ENCODE measurements at regions not wholly inside any gene's neighbourhood (a gene's known extent, or its start where the extent isn't known, plus 50 kb on each side); places are given as distances from the start of the nearest gene placed in this dataset.
"Not testable (repeated sequence)": the region's sequence is repeated elsewhere in the genome, so short reads cannot be mapped to it uniquely, and the experiment has no call there.

DNA sequence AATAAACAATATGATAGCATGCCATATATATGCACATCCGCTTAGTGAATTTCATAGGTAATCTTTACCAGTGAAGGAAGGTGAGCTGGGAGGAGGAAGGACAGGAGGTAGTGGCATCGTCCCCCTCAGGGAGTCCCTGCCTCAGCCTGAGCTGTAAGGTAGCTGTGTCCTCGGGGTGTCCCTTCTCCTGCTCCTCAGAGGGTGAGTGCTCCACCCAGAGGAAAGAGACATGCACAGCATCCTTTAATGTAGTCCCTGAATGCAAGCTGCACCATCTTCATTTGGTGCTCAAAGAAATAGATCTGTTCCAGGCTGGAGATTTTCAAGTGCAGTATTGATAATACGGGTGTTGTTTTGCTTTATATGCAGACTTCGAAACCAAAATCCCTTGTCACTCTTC, 330.4 kb upstream of the SFRP2 start:
- Mint-ChIP-seq H3K27me3 (ENCODE audit: unreplicated experiment) (no peaks in the 10 kb centered on the region), H3K4me3 (ENCODE audit: low read depth, unreplicated experiment) (no peak overlapping the region), H3K27ac (ENCODE audit: unreplicated experiment) (no peak overlapping the region), H3K4me1 (ENCODE audit: low read depth, unreplicated experiment) (no peaks in the 10 kb centered on the region), H3K36me3 (ENCODE audit: insufficient read depth, unreplicated experiment) (no peaks in the 10 kb centered on the region), H3K9me3 (ENCODE audit: low read depth, unreplicated experiment) (no peaks in the 10 kb centered on the region)
- no TSS peak for BruUV-seq (replicated peaks)
- TF ChIP-seq, protein P1, sequence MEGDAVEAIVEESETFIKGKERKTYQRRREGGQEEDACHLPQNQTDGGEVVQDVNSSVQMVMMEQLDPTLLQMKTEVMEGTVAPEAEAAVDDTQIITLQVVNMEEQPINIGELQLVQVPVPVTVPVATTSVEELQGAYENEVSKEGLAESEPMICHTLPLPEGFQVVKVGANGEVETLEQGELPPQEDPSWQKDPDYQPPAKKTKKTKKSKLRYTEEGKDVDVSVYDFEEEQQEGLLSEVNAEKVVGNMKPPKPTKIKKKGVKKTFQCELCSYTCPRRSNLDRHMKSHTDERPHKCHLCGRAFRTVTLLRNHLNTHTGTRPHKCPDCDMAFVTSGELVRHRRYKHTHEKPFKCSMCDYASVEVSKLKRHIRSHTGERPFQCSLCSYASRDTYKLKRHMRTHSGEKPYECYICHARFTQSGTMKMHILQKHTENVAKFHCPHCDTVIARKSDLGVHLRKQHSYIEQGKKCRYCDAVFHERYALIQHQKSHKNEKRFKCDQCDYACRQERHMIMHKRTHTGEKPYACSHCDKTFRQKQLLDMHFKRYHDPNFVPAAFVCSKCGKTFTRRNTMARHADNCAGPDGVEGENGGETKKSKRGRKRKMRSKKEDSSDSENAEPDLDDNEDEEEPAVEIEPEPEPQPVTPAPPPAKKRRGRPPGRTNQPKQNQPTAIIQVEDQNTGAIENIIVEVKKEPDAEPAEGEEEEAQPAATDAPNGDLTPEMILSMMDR (IDR thresholded peaks at IDR 0.05; ENCODE audit: unreplicated experiment): no peak
- CTCF ChIA-PET: interaction anchor here (1.1 kb wide), 1 partner anchor 333 kb away, joined by 8 read pairs; no protein-coding TSS in a partner anchor
- DNase-seq: peak; percentile 7
- intact Hi-C loops (cut with micrococcal nuclease; ENCODE audit: unreplicated experiment): no loop called here

DNA sequence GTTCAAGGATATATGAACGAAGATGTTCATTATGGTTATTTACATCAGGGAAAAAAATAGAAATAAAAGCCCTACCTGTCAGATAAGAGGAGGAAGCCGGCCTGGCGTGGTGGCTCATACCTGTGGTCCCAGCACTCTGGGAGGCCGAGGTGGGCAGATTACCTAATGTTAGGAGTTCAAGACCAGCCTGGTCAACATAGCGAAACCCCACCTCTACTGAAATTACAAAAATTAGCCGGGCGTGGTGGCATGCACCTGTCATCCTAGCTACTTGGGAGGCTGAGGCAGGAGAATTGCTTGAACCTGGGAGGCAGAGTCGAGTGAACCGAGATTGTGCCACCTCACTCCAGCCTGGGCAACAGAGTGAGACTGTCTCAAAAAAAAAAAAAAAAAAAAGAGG, 328.8 kb upstream of the SFRP2 start:
- H3K27me3 Mint-ChIP-seq (ENCODE audit: unreplicated experiment); H3K9me3 Mint-ChIP-seq (ENCODE audit: low read depth, unreplicated experiment); DNase-seq; H3K27ac Mint-ChIP-seq (ENCODE audit: unreplicated experiment); H3K4me1 Mint-ChIP-seq (ENCODE audit: low read depth, unreplicated experiment); CTCF ChIA-PET; intact Hi-C loops (cut with micrococcal nuclease; ENCODE audit: unreplicated experiment); BruUV-seq (replicated peaks); H3K36me3 Mint-ChIP-seq (ENCODE audit: insufficient read depth, unreplicated experiment); H3K4me3 Mint-ChIP-seq (ENCODE audit: low read depth, unreplicated experiment): not testable (repeated sequence)

DNA sequence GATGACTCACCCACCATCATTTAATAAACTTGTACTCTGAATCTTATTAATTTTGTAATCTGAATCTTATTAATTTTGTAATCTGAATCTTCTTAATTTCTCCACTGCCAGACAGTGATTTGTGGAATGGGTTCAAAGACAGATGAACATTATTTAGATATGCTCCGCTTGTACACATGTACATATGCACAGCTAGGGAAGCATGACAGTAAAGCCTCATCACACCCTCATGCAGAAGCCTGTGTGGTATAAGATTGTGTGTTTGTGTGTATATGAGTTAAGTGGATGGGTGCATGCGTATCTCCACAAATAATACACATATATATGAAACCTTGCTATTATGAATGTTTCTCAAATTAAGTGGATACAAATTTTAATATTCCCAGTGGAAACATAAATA, 318.5 kb upstream of the SFRP2 start:
- Mint-ChIP-seq H3K4me1 (ENCODE audit: low read depth, unreplicated experiment) (no peaks in the 10 kb centered on the region), H3K27ac (ENCODE audit: unreplicated experiment) (no peak overlapping the region), H3K9me3 (ENCODE audit: low read depth, unreplicated experiment) (no peaks in the 10 kb centered on the region), H3K36me3 (ENCODE audit: insufficient read depth, unreplicated experiment) (no peaks in the 10 kb centered on the region), H3K27me3 (ENCODE audit: unreplicated experiment) (peaks cover 11% of the 10 kb centered on the region), H3K4me3 (ENCODE audit: low read depth, unreplicated experiment) (no peak overlapping the region)
- TF ChIP-seq, protein P1 (IDR thresholded peaks at IDR 0.05; ENCODE audit: unreplicated experiment): no peak
- intact Hi-C loops (cut with micrococcal nuclease; ENCODE audit: unreplicated experiment): no loop called here
- CTCF ChIA-PET: interaction anchor here (0.6 kb wide), 1 partner anchor 1275 kb away, joined by 3 read pairs; no protein-coding TSS in a partner anchor
- no TSS peak for BruUV-seq (replicated peaks)
- no peak for DNase-seq

DNA sequence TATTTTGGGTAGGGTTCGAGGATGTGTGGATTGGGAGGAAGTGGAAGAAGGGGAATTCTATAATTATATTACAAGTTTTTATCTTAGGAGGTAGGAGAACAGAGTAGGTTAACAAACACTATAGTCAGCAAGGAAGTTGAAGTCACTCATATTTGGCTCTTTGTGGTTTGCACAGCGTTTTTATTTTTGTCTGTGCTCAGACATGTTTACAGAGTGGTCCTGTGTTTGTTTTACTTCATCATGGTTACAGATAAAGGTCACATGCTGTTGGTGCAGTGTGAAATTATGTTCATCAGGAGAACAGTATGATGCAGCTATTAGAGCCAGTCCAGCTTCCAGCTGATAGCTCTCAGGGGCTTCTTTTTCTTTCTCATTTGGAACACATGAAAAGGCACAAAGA, 299.9 kb upstream of the SFRP2 start:
- CTCF ChIA-PET: no interaction called here
- no peak overlapping the region for H3K27ac Mint-ChIP-seq (ENCODE audit: unreplicated experiment)

DNA sequence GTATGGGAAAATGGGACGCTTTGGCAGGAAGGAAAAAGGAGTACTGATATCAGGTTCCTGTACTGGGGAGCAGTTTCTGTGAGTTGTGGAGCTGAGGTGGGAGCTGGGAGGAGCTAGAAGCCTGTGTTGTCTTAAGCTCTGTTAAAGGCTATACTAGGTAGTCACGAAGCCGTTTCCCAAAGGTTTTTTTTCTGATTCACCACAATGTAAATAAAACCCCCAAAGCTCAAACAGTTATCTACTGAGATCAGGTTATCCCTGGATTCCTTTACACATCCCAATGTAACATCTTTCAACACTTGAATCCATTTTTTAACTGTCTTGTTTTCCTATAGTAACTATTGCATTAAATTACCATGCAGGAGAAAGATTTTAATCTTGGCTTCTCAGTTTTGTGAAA, 297.4 kb upstream of the SFRP2 start:
- no peak overlapping the region for H3K27ac Mint-ChIP-seq (ENCODE audit: unreplicated experiment)

More for the DNA sequence above, 299.9 kb upstream of the SFRP2 start:
- Mint-ChIP-seq H3K27me3 (ENCODE audit: unreplicated experiment) (no peaks in the 10 kb centered on the region), H3K36me3 (ENCODE audit: insufficient read depth, unreplicated experiment) (no peaks in the 10 kb centered on the region), H3K4me1 (ENCODE audit: low read depth, unreplicated experiment) (no peaks in the 10 kb centered on the region), H3K9me3 (ENCODE audit: low read depth, unreplicated experiment) (no peaks in the 10 kb centered on the region), H3K4me3 (ENCODE audit: low read depth, unreplicated experiment) (no peak overlapping the region)
- TF ChIP-seq, protein P1 (IDR thresholded peaks at IDR 0.05; ENCODE audit: unreplicated experiment): no peak
- DNase-seq: no peak
- intact Hi-C loops (cut with micrococcal nuclease; ENCODE audit: unreplicated experiment): no loop called here
- BruUV-seq (replicated peaks): no TSS peak

More for the DNA sequence above, 297.4 kb upstream of the SFRP2 start:
- H3K36me3 Mint-ChIP-seq (ENCODE audit: insufficient read depth, unreplicated experiment): no peaks in the 10 kb centered on the region
- CTCF ChIA-PET: no interaction called here
- H3K9me3 Mint-ChIP-seq (ENCODE audit: low read depth, unreplicated experiment): no peaks in the 10 kb centered on the region
- H3K4me1 Mint-ChIP-seq (ENCODE audit: low read depth, unreplicated experiment): no peaks in the 10 kb centered on the region
- TF ChIP-seq, protein P1 (IDR thresholded peaks at IDR 0.05; ENCODE audit: unreplicated experiment): no peak
- intact Hi-C loops (cut with micrococcal nuclease; ENCODE audit: unreplicated experiment): no loop called here
- H3K4me3 Mint-ChIP-seq (ENCODE audit: low read depth, unreplicated experiment): no peak overlapping the region
- no peak for DNase-seq
- BruUV-seq (replicated peaks): no TSS peak
- no peaks in the 10 kb centered on the region for H3K27me3 Mint-ChIP-seq (ENCODE audit: unreplicated experiment)
